ENCODE measurements at regions not wholly inside any gene's neighbourhood (a gene's known extent, or its start where the extent isn't known, plus 50 kb on each side); places are given as distances from the start of the nearest gene placed in this dataset.

GRCh38 chr1:188364927-188365449, 1536.2 kb downstream of the PLA2G4A start:
- TF ChIP-seq, protein P1, sequence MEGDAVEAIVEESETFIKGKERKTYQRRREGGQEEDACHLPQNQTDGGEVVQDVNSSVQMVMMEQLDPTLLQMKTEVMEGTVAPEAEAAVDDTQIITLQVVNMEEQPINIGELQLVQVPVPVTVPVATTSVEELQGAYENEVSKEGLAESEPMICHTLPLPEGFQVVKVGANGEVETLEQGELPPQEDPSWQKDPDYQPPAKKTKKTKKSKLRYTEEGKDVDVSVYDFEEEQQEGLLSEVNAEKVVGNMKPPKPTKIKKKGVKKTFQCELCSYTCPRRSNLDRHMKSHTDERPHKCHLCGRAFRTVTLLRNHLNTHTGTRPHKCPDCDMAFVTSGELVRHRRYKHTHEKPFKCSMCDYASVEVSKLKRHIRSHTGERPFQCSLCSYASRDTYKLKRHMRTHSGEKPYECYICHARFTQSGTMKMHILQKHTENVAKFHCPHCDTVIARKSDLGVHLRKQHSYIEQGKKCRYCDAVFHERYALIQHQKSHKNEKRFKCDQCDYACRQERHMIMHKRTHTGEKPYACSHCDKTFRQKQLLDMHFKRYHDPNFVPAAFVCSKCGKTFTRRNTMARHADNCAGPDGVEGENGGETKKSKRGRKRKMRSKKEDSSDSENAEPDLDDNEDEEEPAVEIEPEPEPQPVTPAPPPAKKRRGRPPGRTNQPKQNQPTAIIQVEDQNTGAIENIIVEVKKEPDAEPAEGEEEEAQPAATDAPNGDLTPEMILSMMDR (IDR thresholded peaks at IDR 0.05) = no peak
- TF ChIP-seq POLR2A (IDR thresholded peaks at IDR 0.05) = no peak

All from esophagus squamous epithelium (tissue), 4 donors.